Activated CD8-positive, alpha-beta T cell treated with anti-CD3 and anti-CD28 coated beads, Interleukin-2, amount 10 ng/mL, durations not matched to agents 7 days and 5 days (primary cell): ENCODE measurements at regions not wholly inside any gene's neighbourhood (a gene's known extent, or its start where the extent isn't known, plus 50 kb on each side); places are given as distances from the start of the nearest gene placed in this dataset.

ENCODE experiments used
- ATAC-seq: fragments of 150-1000 bp; cut with Tn5 transposase; one replicate; pipeline ENCODE4 v1.10.0; 2021; ENCODE audit warnings: moderate library complexity
- CTCF ChIA-PET: fragments of 350-600 bp; sonication (Branson Sonifier 250); formaldehyde crosslinking; loops from one replicate; lab custom pipeline; 2021; ENCODE audit warnings: antibody characterized with exemption; lab: Charles Lee
- POLR2A ChIA-PET: fragments of 350-600 bp; sonication (Branson Sonifier 250); formaldehyde crosslinking; loops from one replicate; lab custom pipeline; 2021; ENCODE audit warnings: antibody characterized with exemption; lab: Charles Lee
- DNase-seq: peaks from one replicate; pipeline ENCODE4 v3.0.0-alpha.2; 2020
- H3K27ac Mint-ChIP-seq: one replicate; pipeline ENCODE4 v1.8.0; 2021; ENCODE audit warnings: mild to moderate bottlenecking, mixed read lengths
- H3K27me3 Mint-ChIP-seq: one replicate; pipeline ENCODE4 v1.8.0; 2021; ENCODE audit warnings: low read depth, mixed read lengths
- H3K36me3 Mint-ChIP-seq: one replicate; pipeline ENCODE4 v1.8.0; 2021; ENCODE audit warnings: low read depth, mixed read lengths
- H3K4me1 Mint-ChIP-seq: one replicate; pipeline ENCODE4 v1.8.0; 2021; ENCODE audit warnings: low read depth, mixed read lengths
- H3K4me3 Mint-ChIP-seq: one replicate; pipeline ENCODE4 v1.8.0; 2021; ENCODE audit warnings: mild to moderate bottlenecking, mixed read lengths
- H3K9me3 Mint-ChIP-seq: one replicate; pipeline ENCODE4 v1.8.0; 2022; ENCODE audit warnings: mixed read lengths; ENCODE audit not compliant: insufficient read depth

DNA sequence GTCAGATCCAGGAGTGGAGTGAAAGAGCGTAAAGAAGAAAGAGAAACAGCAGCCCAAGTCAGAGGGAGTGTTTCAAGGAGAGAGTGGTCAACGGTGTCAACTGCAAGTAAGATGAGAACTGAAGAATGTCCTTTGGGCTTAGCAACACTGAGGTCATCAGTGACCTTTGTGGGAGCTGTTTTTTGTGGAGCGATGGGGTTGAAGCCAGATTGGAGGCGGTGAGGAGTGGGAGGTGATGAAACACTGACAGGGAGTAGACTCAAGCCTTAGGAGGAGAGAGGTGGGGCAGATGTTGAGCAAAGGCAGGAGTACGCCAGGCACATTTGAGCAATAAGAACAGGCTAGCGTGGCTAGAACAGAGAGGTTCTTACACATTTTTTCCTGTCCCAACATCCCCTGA, 103.7 kb upstream of the GNAO1 start:
- POLR2A ChIA-PET, result no interaction called here
- CTCF ChIA-PET, result no interaction called here
- H3K4me1 Mint-ChIP-seq, result no peaks in the 10 kb centered on the region
- H3K36me3 Mint-ChIP-seq, result no peaks in the 10 kb centered on the region
- DNase-seq (no peak), ATAC-seq (no peak)
- no peak overlapping the region for H3K4me3 Mint-ChIP-seq
- no peak overlapping the region for H3K27ac Mint-ChIP-seq
- peaks cover 18% of the 10 kb centered on the region for H3K27me3 Mint-ChIP-seq
- H3K9me3 Mint-ChIP-seq, result no peaks in the 10 kb centered on the region

DNA sequence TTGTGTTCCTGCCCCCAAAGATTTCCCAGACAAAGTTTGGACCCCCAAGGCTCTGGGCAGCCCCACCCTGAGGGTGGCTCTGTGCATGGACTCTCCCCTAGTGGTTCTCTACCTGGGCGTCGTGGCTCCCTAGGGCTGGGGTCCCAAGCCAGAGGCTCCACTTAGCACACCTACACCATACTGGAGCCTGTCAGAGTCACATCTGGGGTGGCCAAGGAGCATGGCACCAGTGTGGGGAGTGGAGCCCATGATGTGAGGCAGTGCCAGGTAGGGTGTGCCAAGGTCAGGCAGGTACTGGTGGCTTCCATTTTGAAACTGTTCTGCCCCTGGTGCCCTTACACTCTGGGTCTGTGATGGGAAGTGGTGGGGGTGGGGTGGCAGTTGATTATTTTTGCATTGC, 109.9 kb upstream of the GNAO1 start:
- DNase-seq (no peak), ATAC-seq (no peak)
- Mint-ChIP-seq H3K9me3 (no peaks in the 10 kb centered on the region), H3K27me3 (peaks cover 7% of the 10 kb centered on the region), H3K4me1 (no peaks in the 10 kb centered on the region), H3K4me3 (no peak overlapping the region), H3K27ac (no peak overlapping the region), H3K36me3 (no peaks in the 10 kb centered on the region)
- CTCF ChIA-PET, result no interaction called here
- POLR2A ChIA-PET, result no interaction called here

DNA sequence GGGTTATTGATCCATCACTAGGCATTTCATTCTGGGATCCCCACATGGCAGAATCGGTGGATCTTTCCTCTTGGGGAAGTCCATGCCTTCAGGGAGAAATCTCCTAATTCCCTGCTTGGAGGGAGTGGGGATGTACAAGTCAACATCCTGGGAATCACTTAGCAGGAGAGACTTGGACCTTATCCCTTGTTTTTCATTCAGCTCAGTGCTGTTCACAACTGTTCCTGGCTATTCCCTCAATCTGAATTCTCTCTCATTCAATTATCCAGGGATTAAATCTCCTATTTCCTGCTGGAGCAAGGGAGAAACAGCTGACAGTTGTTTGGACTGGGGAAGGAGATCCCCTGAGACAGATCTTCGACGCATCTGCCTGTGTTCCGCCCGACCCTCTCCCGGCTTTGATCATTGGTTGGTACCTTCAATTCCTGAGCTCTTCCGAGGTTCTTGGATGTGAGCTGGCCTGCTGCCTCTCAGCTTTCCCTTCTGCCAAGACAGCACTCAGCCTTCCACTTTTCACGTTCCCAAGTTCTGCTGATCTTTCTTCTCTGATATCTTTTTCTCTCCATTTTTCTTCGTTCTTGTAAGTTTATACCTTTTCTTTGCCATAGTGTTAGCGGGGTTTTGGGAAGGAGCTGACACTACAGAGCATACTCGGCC, 115.4 kb upstream of the GNAO1 start:
- H3K27me3 Mint-ChIP-seq, result peaks cover 18% of the 10 kb centered on the region
- H3K9me3 Mint-ChIP-seq, result no peaks in the 10 kb centered on the region
- no peaks in the 10 kb centered on the region for H3K36me3 Mint-ChIP-seq
- ATAC-seq, result no peak
- H3K27ac Mint-ChIP-seq, result no peak overlapping the region
- no peaks in the 10 kb centered on the region for H3K4me1 Mint-ChIP-seq
- DNase-seq, result no peak
- no peak overlapping the region for H3K4me3 Mint-ChIP-seq
- CTCF ChIA-PET, result interaction anchor here (1.0 kb wide), 1 partner anchor 15 kb away, joined by 3 read pairs; no protein-coding TSS in a partner anchor
- POLR2A ChIA-PET, result no interaction called here

DNA sequence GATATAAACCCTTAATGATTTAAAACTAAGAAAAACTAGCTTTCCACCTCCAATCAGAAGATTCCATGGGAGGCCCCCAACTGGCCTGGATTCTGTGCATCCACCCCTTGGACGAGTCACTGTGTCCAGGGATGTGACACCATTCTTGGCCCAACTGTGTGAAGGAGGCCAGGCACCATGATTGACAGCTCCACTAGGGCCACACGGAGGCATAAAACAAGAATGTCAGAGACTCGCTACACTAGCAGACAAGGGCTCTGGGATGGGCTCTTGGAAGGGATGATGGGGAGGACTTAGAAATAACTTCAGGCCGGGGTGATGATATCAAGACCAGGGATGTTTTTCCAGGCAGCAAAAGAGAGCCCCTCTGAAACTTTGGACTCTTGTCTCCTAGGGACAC, 117.8 kb upstream of the GNAO1 start:
- no peaks in the 10 kb centered on the region for H3K36me3 Mint-ChIP-seq

GRCh38 chr16:56072096-56072495, 119.2 kb upstream of the GNAO1 start:
- no peak for DNase-seq
- Mint-ChIP-seq H3K27ac (no peak overlapping the region), H3K27me3 (peaks cover 16% of the 10 kb centered on the region), H3K4me1 (peaks cover 13% of the 10 kb centered on the region), H3K4me3 (no peak overlapping the region), H3K9me3 (no peaks in the 10 kb centered on the region), H3K36me3 (no peaks in the 10 kb centered on the region)
- ChIA-PET CTCF (no interaction called here), POLR2A (no interaction called here)
- ATAC-seq, result no peak

More for the DNA sequence above, 117.8 kb upstream of the GNAO1 start:
- peaks cover 4% of the 10 kb centered on the region for H3K4me1 Mint-ChIP-seq
- DNase-seq (no peak), ATAC-seq (no peak)
- ChIA-PET CTCF (no interaction called here), POLR2A (no interaction called here)
- H3K4me3 Mint-ChIP-seq, result no peak overlapping the region
- peaks cover 16% of the 10 kb centered on the region for H3K27me3 Mint-ChIP-seq
- no peak overlapping the region for H3K27ac Mint-ChIP-seq
- no peaks in the 10 kb centered on the region for H3K9me3 Mint-ChIP-seq

GRCh38 chr16:56068816-56069215, 122.5 kb upstream of the GNAO1 start:
- Mint-ChIP-seq H3K36me3 (no peaks in the 10 kb centered on the region), H3K27ac (no peak overlapping the region), H3K4me1 (peaks cover 13% of the 10 kb centered on the region), H3K27me3 (peaks cover 11% of the 10 kb centered on the region), H3K4me3 (no peak overlapping the region), H3K9me3 (no peaks in the 10 kb centered on the region)
- ChIA-PET CTCF (no interaction called here), POLR2A (no interaction called here)
- DNase-seq (no peak), ATAC-seq (no peak)

DNA sequence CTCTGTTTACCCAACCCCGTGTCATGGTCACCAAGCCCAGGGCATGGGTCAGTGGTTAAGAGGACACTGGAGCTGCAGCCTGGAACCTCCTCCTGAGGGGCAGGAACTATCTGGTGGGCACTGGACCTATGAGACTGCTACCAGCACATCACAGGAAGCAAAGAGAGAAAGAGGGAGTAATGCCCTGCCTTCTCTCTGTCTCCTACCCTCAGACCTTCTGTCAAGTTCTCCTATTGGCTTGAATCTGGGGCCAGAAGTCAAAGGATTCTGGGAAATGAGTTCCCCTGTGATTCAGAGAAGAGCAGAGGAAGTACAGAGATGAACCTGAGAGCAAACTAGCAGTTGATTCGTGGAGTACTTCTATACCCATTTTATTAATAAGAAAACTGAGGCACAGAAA, 123.0 kb upstream of the GNAO1 start:
- Mint-ChIP-seq H3K4me3 (no peak overlapping the region), H3K9me3 (no peaks in the 10 kb centered on the region), H3K27ac (no peak overlapping the region), H3K36me3 (no peaks in the 10 kb centered on the region), H3K27me3 (peaks cover 7% of the 10 kb centered on the region), H3K4me1 (peaks cover 13% of the 10 kb centered on the region)
- ChIA-PET CTCF (no interaction called here), POLR2A (no interaction called here)
- ATAC-seq (no peak), DNase-seq (no peak)

DNA sequence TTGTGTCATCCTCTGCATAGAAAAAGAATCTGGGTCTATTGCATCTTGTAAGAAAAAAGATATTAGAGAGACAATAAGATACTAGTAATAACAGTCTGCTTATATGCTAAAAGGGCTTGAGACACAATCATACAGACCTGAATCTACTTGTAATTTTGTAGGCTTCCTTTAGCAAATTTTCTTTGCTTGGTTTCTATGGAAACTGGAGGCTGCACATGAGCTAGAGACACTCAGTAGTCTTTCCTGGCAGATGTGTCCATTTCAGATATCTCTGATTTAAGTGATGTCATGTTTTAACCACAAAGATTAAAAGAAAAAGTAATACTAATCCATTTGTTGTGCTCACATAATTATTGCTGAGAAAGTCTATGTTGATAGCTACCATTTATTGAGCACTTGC, 123.9 kb upstream of the GNAO1 start:
- H3K9me3 Mint-ChIP-seq, result no peaks in the 10 kb centered on the region
- CTCF ChIA-PET, result no interaction called here

GRCh38 chr16:56066617-56067016, 124.7 kb upstream of the GNAO1 start:
- ATAC-seq (no peak), DNase-seq (no peak)
- Mint-ChIP-seq H3K4me1 (peaks cover 13% of the 10 kb centered on the region), H3K4me3 (no peak overlapping the region), H3K36me3 (no peaks in the 10 kb centered on the region), H3K27me3 (peaks cover 7% of the 10 kb centered on the region), H3K9me3 (no peaks in the 10 kb centered on the region), H3K27ac (no peak overlapping the region)
- POLR2A ChIA-PET, result no interaction called here
- CTCF ChIA-PET, result no interaction called here

More for the DNA sequence above, 123.9 kb upstream of the GNAO1 start:
- Mint-ChIP-seq H3K4me3 (no peak overlapping the region), H3K27me3 (peaks cover 7% of the 10 kb centered on the region), H3K36me3 (no peaks in the 10 kb centered on the region), H3K27ac (no peak overlapping the region), H3K4me1 (peaks cover 13% of the 10 kb centered on the region)
- POLR2A ChIA-PET, result no interaction called here
- no peak for DNase-seq
- no peak for ATAC-seq

DNA sequence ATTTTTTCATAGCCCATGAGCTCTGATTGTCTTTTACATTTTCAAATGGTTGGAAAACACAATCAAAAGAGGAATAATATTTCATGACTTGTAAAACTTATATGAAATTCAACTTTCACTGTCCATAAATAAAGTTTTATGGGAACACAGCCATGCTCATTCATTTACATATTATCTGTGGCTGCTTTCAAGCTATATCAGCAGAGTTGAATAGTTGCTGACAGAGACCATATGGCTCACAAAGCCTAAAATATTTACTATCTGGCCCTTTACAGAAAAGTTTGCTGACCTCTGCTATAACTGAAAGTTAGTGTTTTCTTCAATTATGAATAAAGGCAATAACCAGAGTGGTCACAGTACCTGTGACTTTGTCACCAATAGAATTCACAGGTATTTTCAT, 128.2 kb upstream of the GNAO1 start:
- POLR2A ChIA-PET, result no interaction called here
- no peaks in the 10 kb centered on the region for H3K9me3 Mint-ChIP-seq
- CTCF ChIA-PET, result no interaction called here
- no peak overlapping the region for H3K4me3 Mint-ChIP-seq
- H3K27ac Mint-ChIP-seq, result no peak overlapping the region
- peaks cover 5% of the 10 kb centered on the region for H3K4me1 Mint-ChIP-seq
- peaks cover 11% of the 10 kb centered on the region for H3K27me3 Mint-ChIP-seq
- no peak for ATAC-seq
- no peak for DNase-seq
- H3K36me3 Mint-ChIP-seq, result no peaks in the 10 kb centered on the region

- H3K9me3 Mint-ChIP-seq, result no peaks in the 10 kb centered on the region
- POLR2A ChIA-PET, result no interaction called here
- no peak for ATAC-seq
These were observed 134.1 kb upstream of the GNAO1 start for GRCh38 chr16:56057151-56057550.

GRCh38 chr16:56050916-56051315, 140.4 kb upstream of the GNAO1 start:
- no peak overlapping the region for H3K27ac Mint-ChIP-seq
- H3K9me3 Mint-ChIP-seq, result no peaks in the 10 kb centered on the region
- peaks cover 6% of the 10 kb centered on the region for H3K4me1 Mint-ChIP-seq
- H3K4me3 Mint-ChIP-seq, result no peak overlapping the region
- no peak for DNase-seq
- peaks cover 32% of the 10 kb centered on the region for H3K27me3 Mint-ChIP-seq
- ChIA-PET POLR2A (no interaction called here), CTCF (no interaction called here)
- ATAC-seq, result no peak
- no peaks in the 10 kb centered on the region for H3K36me3 Mint-ChIP-seq

More at GRCh38 chr16:56057151-56057550, 134.1 kb upstream of the GNAO1 start:
- peaks cover 29% of the 10 kb centered on the region for H3K27me3 Mint-ChIP-seq
- CTCF ChIA-PET, result no interaction called here
- no peak for DNase-seq
- H3K27ac Mint-ChIP-seq, result no peak overlapping the region
- H3K36me3 Mint-ChIP-seq, result no peaks in the 10 kb centered on the region
- H3K4me1 Mint-ChIP-seq, result no peaks in the 10 kb centered on the region
- no peak overlapping the region for H3K4me3 Mint-ChIP-seq
